ENCODE measurements at regions not wholly inside any gene's neighbourhood (a gene's known extent, or its start where the extent isn't known, plus 50 kb on each side); places are given as distances from the start of the nearest gene placed in this dataset.

DNA sequence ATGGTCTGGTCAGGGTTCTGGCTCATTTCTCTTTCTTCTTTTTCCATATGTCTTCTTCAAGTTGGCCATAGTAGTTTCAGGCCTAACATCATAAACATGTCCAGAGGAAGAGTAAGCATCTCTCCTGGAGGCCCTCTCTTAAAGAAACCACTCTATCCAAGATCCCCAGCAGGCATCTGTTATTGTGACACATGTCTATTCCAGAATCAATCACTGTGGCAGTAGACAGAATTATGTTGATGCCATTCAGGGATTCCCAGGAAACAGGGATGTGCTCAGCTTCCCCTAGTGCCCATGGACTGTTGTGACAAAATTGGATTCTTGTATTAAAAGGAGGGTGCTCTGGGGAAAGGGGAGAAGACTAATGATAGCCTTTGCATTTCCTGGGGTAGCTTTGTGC is 224.0 kb downstream of the HNRNPD start:
- no peak overlapping the region for H2BK20ac ChIP-seq (ENCODE audit: low read length)
- POLR2A ChIA-PET (ENCODE audit: partially characterized antibody): no interaction called here
- no peaks in the 10 kb centered on the region for H3K4me1 ChIP-seq (replicated peaks in 1 of 4; ENCODE audit: control insufficient read depth in 3 of 4, insufficient read depth in 4 of 4, low read length in 3 of 4)
- H3K27me3 ChIP-seq (replicated peaks in 1 of 4; ENCODE audit: control insufficient read depth in 3 of 4, extremely low read depth in 1 of 4, insufficient read depth in 3 of 4, low read length in 3 of 4): no peaks in the 10 kb centered on the region
- H3K27ac ChIP-seq (ENCODE audit: low read depth, low read length): no peak overlapping the region
- no peak overlapping the region for H2BK15ac ChIP-seq (ENCODE audit: low read length)
- H4K20me1 ChIP-seq (replicated peaks in 1 of 2; ENCODE audit: control insufficient read depth in 1 of 2, insufficient read depth in 2 of 2, low read length in 2 of 2): no peaks in the 10 kb centered on the region
- FAIRE-seq (no peak), DNase-seq (ENCODE audit: low read depth in 1 of 2, low spot score in 2 of 2) (no peak)
- H3K14ac ChIP-seq (ENCODE audit: insufficient read length): no peak overlapping the region
- CTCF ChIA-PET (ENCODE audit: partially characterized antibody): interaction anchor here (1.0 kb wide), 1 partner anchor 458 kb away, joined by 3 read pairs; no protein-coding TSS in a partner anchor
- no peak overlapping the region for H2BK120ac ChIP-seq (replicated peaks; ENCODE audit: low read depth, low read length)
- no peak overlapping the region for H4K8ac ChIP-seq (ENCODE audit: extremely low read depth, insufficient read depth, low read length)
- H3K23me2 ChIP-seq (ENCODE audit: low read depth, low read length): no peaks in the 10 kb centered on the region
- H3K79me2 ChIP-seq (ENCODE audit: control insufficient read depth in 1 of 2, insufficient read depth in 2 of 2, low read length in 2 of 2): no peaks in the 10 kb centered on the region
- no peaks in the 10 kb centered on the region for H3K9me3 ChIP-seq (ENCODE audit: insufficient read depth in 2 of 2, low read depth in 1 of 2, low read length in 1 of 2)
- H3K79me1 ChIP-seq (ENCODE audit: low read depth, low read length): no peaks in the 10 kb centered on the region
- no peaks in the 10 kb centered on the region for H3K36me3 ChIP-seq (ENCODE audit: control insufficient read depth in 2 of 4, insufficient read depth in 4 of 4, low read length in 3 of 4)
- no peak overlapping the region for H3K18ac ChIP-seq (ENCODE audit: extremely low read depth, low read length)
- H3K4me2 ChIP-seq (ENCODE audit: insufficient read depth in 1 of 2, low read depth in 2 of 2, low read length in 2 of 2): no peak overlapping the region
- H4K5ac ChIP-seq (ENCODE audit: insufficient read length, low read depth, low read length): no peak overlapping the region
- H4K91ac ChIP-seq (replicated peaks; ENCODE audit: insufficient read length, low read length): no peak overlapping the region
- H2AFZ ChIP-seq (ENCODE audit: low read length): no peak overlapping the region
- H3K23ac ChIP-seq (ENCODE audit: insufficient read length): no peak overlapping the region
- no peak overlapping the region for H2AK5ac ChIP-seq (ENCODE audit: low read depth, low read length)
- H2BK12ac ChIP-seq (ENCODE audit: low read depth, low read length): no peak overlapping the region
- no peak overlapping the region for H3K56ac ChIP-seq (replicated peaks; ENCODE audit: insufficient read length, low read depth, low read length)
- no peak overlapping the region for H2BK5ac ChIP-seq (ENCODE audit: low read depth, low read length)
- no peak overlapping the region for H3K4me3 ChIP-seq (ENCODE audit: extremely low read depth in 1 of 4, insufficient read depth in 2 of 4, low read depth in 3 of 4, low read length in 4 of 4)
- H3K9ac ChIP-seq (replicated peaks in 1 of 4; ENCODE audit: extremely low read depth in 1 of 4, low read depth in 3 of 4, low read length in 3 of 4): no peak overlapping the region
- H3K4ac ChIP-seq (replicated peaks; ENCODE audit: insufficient read length, low read depth, low read length): no peak overlapping the region
- TF ChIP-seq SIX5 (IDR thresholded peaks at IDR 0.05; ENCODE audit: low read depth, low read length) (no peak), CHD2 (IDR thresholded peaks at IDR 0.05; ENCODE audit: low read length) (no peak), RBBP5 (IDR thresholded peaks at IDR 0.05; ENCODE audit: borderline replicate concordance, low read depth, low read length) (no peak), CHD1 (IDR thresholded peaks at IDR 0.05; ENCODE audit: low read depth, low read length) (no peak), EZH2 (IDR thresholded peaks at IDR 0.05; ENCODE audit: low read depth, low read length, severe bottlenecking) (no peak), CBX8 (IDR thresholded peaks at IDR 0.05; ENCODE audit: borderline replicate concordance, low read depth, low read length) (no peak), JUN (IDR thresholded peaks at IDR 0.05; ENCODE audit: low read depth, low read length) (no peak), POLR2A (IDR thresholded peaks at IDR 0.05; ENCODE audit: control extremely low read depth in 1 of 2, low read depth in 2 of 2, low read length in 2 of 2) (no peak), FOSL1 (IDR thresholded peaks at IDR 0.05; ENCODE audit: insufficient read depth, low read depth, low read length) (no peak), CTBP2 (IDR thresholded peaks at IDR 0.05; ENCODE audit: borderline replicate concordance, insufficient read depth, insufficient read length, low read length) (no peak), GTF2F1 (IDR thresholded peaks at IDR 0.05; ENCODE audit: borderline replicate concordance, low read depth, low read length) (no peak), BACH1 (IDR thresholded peaks at IDR 0.05; ENCODE audit: low read length) (no peak), RFX5 (IDR thresholded peaks at IDR 0.05; ENCODE audit: borderline replicate concordance, low read depth, low read length) (no peak), CBX5 (IDR thresholded peaks at IDR 0.05; ENCODE audit: low read depth, low read length) (no peak), KDM1A (IDR thresholded peaks at IDR 0.05; ENCODE audit: borderline replicate concordance, low read length) (no peak)
- TF ChIP-seq, protein P1, sequence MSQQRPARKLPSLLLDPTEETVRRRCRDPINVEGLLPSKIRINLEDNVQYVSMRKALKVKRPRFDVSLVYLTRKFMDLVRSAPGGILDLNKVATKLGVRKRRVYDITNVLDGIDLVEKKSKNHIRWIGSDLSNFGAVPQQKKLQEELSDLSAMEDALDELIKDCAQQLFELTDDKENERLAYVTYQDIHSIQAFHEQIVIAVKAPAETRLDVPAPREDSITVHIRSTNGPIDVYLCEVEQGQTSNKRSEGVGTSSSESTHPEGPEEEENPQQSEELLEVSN (IDR thresholded peaks at IDR 0.05): no peak

Data from H1 (cell line).